HL-60 (cell line): ENCODE measurements at regions not wholly inside any gene's neighbourhood (a gene's known extent, or its start where the extent isn't known, plus 50 kb on each side); places are given as distances from the start of the nearest gene placed in this dataset.

Experiments used
- DNase-seq, 2 experiments: peaks; one replicate each; pipeline ENCODE4 v3.0.0-alpha.2; 2010 to 2020; ENCODE audit warnings: low read depth in 1 of 2, low spot score in 1 of 2
- H3K27ac ChIP-seq: fragments of 250-450 bp; sonication (Bioruptor Pico); replicated peaks from 2 replicates; pipeline ENCODE4 v1.5.1; 2020; ENCODE audit warnings: mild to moderate bottlenecking, moderate library complexity
- H3K27me3 ChIP-seq: fragments of 250-450 bp; sonication (Bioruptor Pico); 2 replicates; pipeline ENCODE4 v1.5.1; 2021; ENCODE audit warnings: mild to moderate bottlenecking, moderate library complexity; ENCODE audit not compliant: insufficient read depth, poor library complexity, severe bottlenecking
- H3K4me3 ChIP-seq: replicated peaks from 2 replicates; pipeline ENCODE4 v1.5.1; 2011; ENCODE audit warnings: mild to moderate bottlenecking, control low read depth, low read length; ENCODE audit not compliant: insufficient read depth
- CTCF ChIP-seq: IDR thresholded peaks from one replicate; pipeline ENCODE4 v1.5.1; 2011; ENCODE audit warnings: low read length, control low read depth, inconsistent platforms; ENCODE audit not compliant: insufficient read depth
- GABPA ChIP-seq: IDR thresholded peaks from 2 replicates; pipeline ENCODE4 v1.6.1; 2012; ENCODE audit warnings: low read depth
- POLR2AphosphoS5 ChIP-seq: IDR thresholded peaks from 2 replicates; pipeline ENCODE4 v1.6.1; 2012; ENCODE audit warnings: low read depth
- SPI1 ChIP-seq: IDR thresholded peaks from 2 replicates; pipeline ENCODE4 v1.6.1; 2012; ENCODE audit warnings: low read depth, mild to moderate bottlenecking, borderline replicate concordance
- TF ChIP-seq, protein P1 (sequence below): IDR thresholded peaks from 2 replicates; pipeline ENCODE4 v1.6.1; 2012; ENCODE audit warnings: low read depth; ENCODE audit not compliant: insufficient replicate concordance

GRCh38 chr16:6482696-6483468 is 849.8 kb upstream of the RBFOX1 start:
- TF ChIP-seq GABPA = no peak
- no peak for TF ChIP-seq CTCF
- TF ChIP-seq SPI1 = no peak
- no peak for TF ChIP-seq POLR2AphosphoS5
- TF ChIP-seq, protein P1, sequence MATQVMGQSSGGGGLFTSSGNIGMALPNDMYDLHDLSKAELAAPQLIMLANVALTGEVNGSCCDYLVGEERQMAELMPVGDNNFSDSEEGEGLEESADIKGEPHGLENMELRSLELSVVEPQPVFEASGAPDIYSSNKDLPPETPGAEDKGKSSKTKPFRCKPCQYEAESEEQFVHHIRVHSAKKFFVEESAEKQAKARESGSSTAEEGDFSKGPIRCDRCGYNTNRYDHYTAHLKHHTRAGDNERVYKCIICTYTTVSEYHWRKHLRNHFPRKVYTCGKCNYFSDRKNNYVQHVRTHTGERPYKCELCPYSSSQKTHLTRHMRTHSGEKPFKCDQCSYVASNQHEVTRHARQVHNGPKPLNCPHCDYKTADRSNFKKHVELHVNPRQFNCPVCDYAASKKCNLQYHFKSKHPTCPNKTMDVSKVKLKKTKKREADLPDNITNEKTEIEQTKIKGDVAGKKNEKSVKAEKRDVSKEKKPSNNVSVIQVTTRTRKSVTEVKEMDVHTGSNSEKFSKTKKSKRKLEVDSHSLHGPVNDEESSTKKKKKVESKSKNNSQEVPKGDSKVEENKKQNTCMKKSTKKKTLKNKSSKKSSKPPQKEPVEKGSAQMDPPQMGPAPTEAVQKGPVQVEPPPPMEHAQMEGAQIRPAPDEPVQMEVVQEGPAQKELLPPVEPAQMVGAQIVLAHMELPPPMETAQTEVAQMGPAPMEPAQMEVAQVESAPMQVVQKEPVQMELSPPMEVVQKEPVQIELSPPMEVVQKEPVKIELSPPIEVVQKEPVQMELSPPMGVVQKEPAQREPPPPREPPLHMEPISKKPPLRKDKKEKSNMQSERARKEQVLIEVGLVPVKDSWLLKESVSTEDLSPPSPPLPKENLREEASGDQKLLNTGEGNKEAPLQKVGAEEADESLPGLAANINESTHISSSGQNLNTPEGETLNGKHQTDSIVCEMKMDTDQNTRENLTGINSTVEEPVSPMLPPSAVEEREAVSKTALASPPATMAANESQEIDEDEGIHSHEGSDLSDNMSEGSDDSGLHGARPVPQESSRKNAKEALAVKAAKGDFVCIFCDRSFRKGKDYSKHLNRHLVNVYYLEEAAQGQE = no peak
- no peak overlapping the region for H3K27ac ChIP-seq
- no peak for DNase-seq
- H3K4me3 ChIP-seq = no peak overlapping the region
- H3K27me3 ChIP-seq = peaks cover 11% of the 10 kb centered on the region

DNA sequence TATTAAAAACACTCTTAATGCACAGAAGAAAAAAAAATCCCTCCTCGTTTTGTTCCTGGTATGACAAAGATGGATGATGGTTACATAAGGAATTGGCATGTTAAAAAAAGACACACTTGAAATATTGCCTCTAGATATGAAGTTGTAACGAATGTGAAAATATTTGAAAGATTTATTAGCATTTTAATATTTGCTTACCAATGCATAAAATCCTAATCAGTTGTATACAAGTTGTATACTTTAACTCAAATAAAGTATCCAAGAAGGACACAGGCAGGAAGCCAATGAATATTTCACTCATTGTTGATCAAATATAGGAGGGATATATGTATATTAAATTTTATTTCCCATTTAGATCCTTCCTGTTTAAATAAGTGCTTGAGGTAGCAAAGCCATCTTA is 850.8 kb upstream of the RBFOX1 start:
- no peak overlapping the region for H3K4me3 ChIP-seq
- DNase-seq = no peak
- H3K27me3 ChIP-seq = peaks cover 11% of the 10 kb centered on the region
- no peak overlapping the region for H3K27ac ChIP-seq
- TF ChIP-seq GABPA (no peak), SPI1 (no peak), POLR2AphosphoS5 (no peak)
- TF ChIP-seq, protein P1 = no peak

DNA sequence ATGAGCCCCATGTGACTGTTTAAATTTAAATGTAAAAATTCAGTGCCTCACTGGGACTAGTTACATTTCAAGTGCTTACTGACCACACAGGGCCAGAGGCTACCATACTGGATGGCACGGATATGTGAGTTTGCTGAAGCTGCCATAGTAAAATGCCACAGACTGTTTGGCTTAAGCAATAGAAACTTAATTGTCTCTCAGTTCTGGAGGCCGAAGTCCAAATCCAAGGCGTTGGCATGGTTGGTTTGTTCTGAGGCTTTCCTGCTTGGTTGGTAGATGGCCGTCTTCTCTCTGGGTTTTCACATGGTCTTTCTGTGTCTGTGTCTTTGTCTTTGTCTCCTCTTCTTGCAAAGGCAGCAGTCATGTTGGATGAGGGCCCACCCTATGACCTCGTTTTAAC is 878.9 kb upstream of the RBFOX1 start:
- Histone ChIP-seq H3K4me3 (no peak overlapping the region), H3K27ac (no peak overlapping the region), H3K27me3 (no peaks in the 10 kb centered on the region)
- TF ChIP-seq CTCF (no peak), POLR2AphosphoS5 (no peak), GABPA (no peak), SPI1 (no peak)
- TF ChIP-seq, protein P1 = no peak
- no peak for DNase-seq
